PC-9 (cell line): ENCODE measurements at regions not wholly inside any gene's neighbourhood (a gene's known extent, or its start where the extent isn't known, plus 50 kb on each side); places are given as distances from the start of the nearest gene placed in this dataset.

Source experiments
- BruUV-seq: library from RNA; stranded (reverse); fragments of 400-500 nt; replicated peaks from 2 replicates; lab custom pipeline; 2021; lab: Mats Ljungman, UMichigan
- CTCF ChIA-PET: fragments of 300-600 bp; sonication (Branson Sonifier 250); formaldehyde crosslinking; loops from one replicate; lab custom pipeline; 2022; ENCODE audit warnings: antibody characterized with exemption; lab: Charles Lee
- POLR2A ChIA-PET: fragments of 300-600 bp; sonication (Branson Sonifier 250); formaldehyde crosslinking; loops from one replicate; lab custom pipeline; 2022; ENCODE audit warnings: antibody characterized with exemption; ENCODE audit not compliant: unreplicated experiment; lab: Charles Lee
- DNase-seq, 2 experiments: peaks; one replicate each; pipeline versions ENCODE4 v3.0.0 to v3.0.0-alpha.2; 2015 to 2022; ENCODE audit warnings: mixed read lengths in 1 of 2
- H2AFZ ChIP-seq: fragments of 200-600 bp; sonication (generic); 2 replicates; pipeline ENCODE4 v1.8.1; 2017; ENCODE audit warnings: antibody characterized with exemption
- H3F3A ChIP-seq: fragments of 200-600 bp; sonication (generic); 2 replicates; pipeline ENCODE4 v1.8.1; 2017; ENCODE audit warnings: antibody characterized with exemption, mild to moderate bottlenecking, low read depth; ENCODE audit not compliant: insufficient read depth
- H3K27ac ChIP-seq: fragments of 200-600 bp; sonication (generic); 2 replicates; pipeline ENCODE4 v1.6.1; 2016; ENCODE audit warnings: mixed run types
- H3K27me3 ChIP-seq: fragments of 200-600 bp; sonication (generic); 2 replicates; pipeline ENCODE4 v1.6.1; 2016; ENCODE audit warnings: low read depth, mixed run types; ENCODE audit not compliant: insufficient read depth
- H3K36me3 ChIP-seq: fragments of 200-600 bp; sonication (generic); 2 replicates; pipeline ENCODE4 v1.6.1; 2016; ENCODE audit warnings: low read depth, mixed run types
- H3K4me1 ChIP-seq: fragments of 200-600 bp; sonication (generic); replicated peaks from 2 replicates; pipeline ENCODE4 v1.6.1; 2016; ENCODE audit warnings: mixed run types; ENCODE audit not compliant: insufficient read depth
- H3K4me2 ChIP-seq: fragments of 200-600 bp; sonication (generic); 2 replicates; pipeline ENCODE4 v1.6.1; 2017; ENCODE audit warnings: mixed run types
- H3K4me3 ChIP-seq: fragments of 200-600 bp; sonication (generic); 2 replicates; pipeline ENCODE4 v1.6.1; 2016; ENCODE audit warnings: mixed run types
- H3K79me2 ChIP-seq: fragments of 200-600 bp; sonication (generic); 2 replicates; pipeline ENCODE4 v1.6.1; 2017; ENCODE audit warnings: low read depth, mixed run types
- H3K9me2 ChIP-seq: fragments of 200-600 bp; sonication (generic); 2 replicates; pipeline ENCODE4 v1.8.1; 2017; ENCODE audit warnings: mild to moderate bottlenecking; ENCODE audit not compliant: insufficient read depth
- H3K9me3 ChIP-seq: fragments of 200-600 bp; sonication (generic); 2 replicates; pipeline ENCODE4 v1.8.1; 2016; ENCODE audit warnings: low read depth; ENCODE audit not compliant: insufficient read depth
- H4K20me1 ChIP-seq: fragments of 200-600 bp; sonication (generic); 2 replicates; pipeline ENCODE4 v1.8.1; 2017; ENCODE audit not compliant: insufficient read depth
- EZH2 ChIP-seq: fragments of 200-600 bp; sonication (generic); IDR thresholded peaks from 2 replicates; pipeline ENCODE4 v1.8.0; 2017; ENCODE audit warnings: antibody characterized with exemption, low read depth
- intact Hi-C: fragments of 100-400 bp; cut with micrococcal nuclease; formaldehyde crosslinking; loops from one replicate; pipeline ENCODE4 v1.10.0; 2022; ENCODE audit not compliant: unreplicated experiment
- TF ChIP-seq, protein P1 (sequence below): fragments of 200-600 bp; sonication (generic); conservative IDR thresholded peaks from 2 replicates; pipeline ENCODE4 v1.6.1; 2017; ENCODE audit warnings: mixed run types, antibody characterized with exemption, mild to moderate bottlenecking, moderate library complexity

- TF ChIP-seq EZH2: no peak
- TF ChIP-seq, protein P1, sequence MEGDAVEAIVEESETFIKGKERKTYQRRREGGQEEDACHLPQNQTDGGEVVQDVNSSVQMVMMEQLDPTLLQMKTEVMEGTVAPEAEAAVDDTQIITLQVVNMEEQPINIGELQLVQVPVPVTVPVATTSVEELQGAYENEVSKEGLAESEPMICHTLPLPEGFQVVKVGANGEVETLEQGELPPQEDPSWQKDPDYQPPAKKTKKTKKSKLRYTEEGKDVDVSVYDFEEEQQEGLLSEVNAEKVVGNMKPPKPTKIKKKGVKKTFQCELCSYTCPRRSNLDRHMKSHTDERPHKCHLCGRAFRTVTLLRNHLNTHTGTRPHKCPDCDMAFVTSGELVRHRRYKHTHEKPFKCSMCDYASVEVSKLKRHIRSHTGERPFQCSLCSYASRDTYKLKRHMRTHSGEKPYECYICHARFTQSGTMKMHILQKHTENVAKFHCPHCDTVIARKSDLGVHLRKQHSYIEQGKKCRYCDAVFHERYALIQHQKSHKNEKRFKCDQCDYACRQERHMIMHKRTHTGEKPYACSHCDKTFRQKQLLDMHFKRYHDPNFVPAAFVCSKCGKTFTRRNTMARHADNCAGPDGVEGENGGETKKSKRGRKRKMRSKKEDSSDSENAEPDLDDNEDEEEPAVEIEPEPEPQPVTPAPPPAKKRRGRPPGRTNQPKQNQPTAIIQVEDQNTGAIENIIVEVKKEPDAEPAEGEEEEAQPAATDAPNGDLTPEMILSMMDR: no peak
- no peak overlapping the region for H2AFZ ChIP-seq
- CTCF ChIA-PET: no interaction called here
- H3K4me1 ChIP-seq: no peaks in the 10 kb centered on the region
- no peaks in the 10 kb centered on the region for H3F3A ChIP-seq
- DNase-seq: no peak
- no peaks in the 10 kb centered on the region for H3K36me3 ChIP-seq
- peaks cover 29% of the 10 kb centered on the region for H3K27me3 ChIP-seq
- no peaks in the 10 kb centered on the region for H3K9me3 ChIP-seq
- H3K27ac ChIP-seq: no peak overlapping the region
- no peaks in the 10 kb centered on the region for H4K20me1 ChIP-seq
- no TSS peak for BruUV-seq
- no peaks in the 10 kb centered on the region for H3K79me2 ChIP-seq
- POLR2A ChIA-PET: no interaction called here
- H3K4me3 ChIP-seq: no peak overlapping the region
- intact Hi-C loops: no loop called here
- no peaks in the 10 kb centered on the region for H3K9me2 ChIP-seq
- H3K4me2 ChIP-seq: no peak overlapping the region
Measured at GRCh38 chrX:19202171-19202570, 79.9 kb upstream of the ADGRG2 start.

DNA sequence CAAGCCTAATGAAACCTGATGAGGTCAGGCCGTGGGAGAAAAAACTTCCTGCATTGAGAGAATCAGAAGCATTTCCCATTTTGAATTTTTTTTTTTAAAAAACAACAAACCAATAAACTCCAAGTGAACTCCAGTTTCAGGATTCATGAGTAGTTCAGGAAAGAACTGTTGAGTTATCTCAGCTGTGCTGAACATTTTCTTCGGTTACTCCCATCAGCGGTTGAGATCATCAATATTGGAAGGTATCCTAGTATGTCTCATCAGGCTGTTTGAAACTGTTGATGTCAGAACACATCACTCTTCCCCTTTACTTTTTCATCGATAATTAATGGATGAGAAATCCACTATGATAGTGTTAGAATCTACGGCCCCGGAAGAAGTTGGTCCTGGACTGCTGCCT is 82.4 kb upstream of the ADGRG2 start:
- Histone ChIP-seq H3K9me3 (no peaks in the 10 kb centered on the region), H3K79me2 (no peaks in the 10 kb centered on the region), H3K4me1 (no peaks in the 10 kb centered on the region), H3K4me3 (no peak overlapping the region), H3K36me3 (no peaks in the 10 kb centered on the region), H2AFZ (no peak overlapping the region), H3K27me3 (peaks cover 23% of the 10 kb centered on the region), H3K9me2 (no peaks in the 10 kb centered on the region), H3K4me2 (no peak overlapping the region), H4K20me1 (no peaks in the 10 kb centered on the region), H3F3A (no peaks in the 10 kb centered on the region), H3K27ac (no peak overlapping the region)
- intact Hi-C loops: no loop called here
- CTCF ChIA-PET: no interaction called here
- DNase-seq: no peak
- POLR2A ChIA-PET: no interaction called here
- TF ChIP-seq, protein P1: no peak
- TF ChIP-seq EZH2: no peak
- no TSS peak for BruUV-seq

GRCh38 chrX:19212037-19212436 is 89.8 kb upstream of the ADGRG2 start:
- Histone ChIP-seq H4K20me1 (no peaks in the 10 kb centered on the region), H3K4me2 (no peak overlapping the region), H3F3A (no peaks in the 10 kb centered on the region), H3K4me3 (no peak overlapping the region), H3K9me2 (no peaks in the 10 kb centered on the region), H3K27ac (no peak overlapping the region), H3K27me3 (peaks cover 24% of the 10 kb centered on the region; the same call in 1 of the 2 replicates), H2AFZ (no peak overlapping the region), H3K36me3 (no peaks in the 10 kb centered on the region), H3K9me3 (no peaks in the 10 kb centered on the region), H3K79me2 (no peaks in the 10 kb centered on the region), H3K4me1 (no peaks in the 10 kb centered on the region)
- no peak for DNase-seq
- no TSS peak for BruUV-seq
- POLR2A ChIA-PET: no interaction called here
- CTCF ChIA-PET: no interaction called here
- TF ChIP-seq, protein P1: no peak
- no peak for TF ChIP-seq EZH2
- intact Hi-C loops: no loop called here
